CD4-positive, CD25-positive, alpha-beta regulatory T cell (primary cell): ENCODE measurements at regions not wholly inside any gene's neighbourhood (a gene's known extent, or its start where the extent isn't known, plus 50 kb on each side); places are given as distances from the start of the nearest gene placed in this dataset.
"Not testable (repeated sequence)": the region's sequence is repeated elsewhere in the genome, so short reads cannot be mapped to it uniquely, and the experiment has no call there.

Source experiments
- ATAC-seq, 2 donors: fragments of 150-1000 bp; cut with Tn5 transposase; one replicate each; pipeline ENCODE4 v1.10.0; 2021; ENCODE audit warnings: low read depth in 2 of 2, moderate number of reproducible peaks in 2 of 2, moderate library complexity in 1 of 2
- DNase-seq, 3 donors: peaks; one replicate each; pipeline versions ENCODE4 v3.0.0 to v3.0.0-alpha.2; 2012 to 2022; ENCODE audit warnings: mixed read lengths in 1 of 3
- H3K27ac ChIP-seq: one replicate; pipeline ENCODE4 v1.7.0; 2013; ENCODE audit warnings: mild to moderate bottlenecking, low read length; ENCODE audit not compliant: insufficient read depth, poor library complexity, severe bottlenecking
- H3K27me3 ChIP-seq: one replicate; pipeline ENCODE4 v1.7.0; 2013; ENCODE audit warnings: low read length; ENCODE audit not compliant: control insufficient read depth, insufficient read depth
- H3K36me3 ChIP-seq: one replicate; pipeline ENCODE4 v1.7.0; 2013; ENCODE audit warnings: mild to moderate bottlenecking, low read length, moderate library complexity; ENCODE audit not compliant: control insufficient read depth, insufficient read depth
- H3K4me1 ChIP-seq: 2 replicates; pipeline ENCODE4 v1.7.0; 2013; ENCODE audit warnings: mild to moderate bottlenecking, low read length; ENCODE audit not compliant: insufficient read depth, control insufficient read depth, poor library complexity, severe bottlenecking
- H3K4me3 ChIP-seq: one replicate; pipeline ENCODE4 v1.7.0; 2013; ENCODE audit warnings: low read depth, mild to moderate bottlenecking, low read length, moderate library complexity
- H3K9me3 ChIP-seq, 2 experiments: 1 replicate in 1 of 2; 2 replicates in 1 of 2; pipeline ENCODE4 v1.7.0; 2013; ENCODE audit warnings: low read length in 2 of 2, mild to moderate bottlenecking in 1 of 2, moderate library complexity in 1 of 2; ENCODE audit not compliant: control insufficient read depth in 2 of 2
- H3K27ac Mint-ChIP-seq, 3 donors: one replicate each; pipeline ENCODE4 v1.8.0; 2020 to 2022; ENCODE audit warnings: mild to moderate bottlenecking in 3 of 3, mixed read lengths in 3 of 3, moderate library complexity in 2 of 3
- H3K27me3 Mint-ChIP-seq: one replicate; pipeline ENCODE4 v1.8.0; 2022; ENCODE audit warnings: mild to moderate bottlenecking, mixed read lengths
- H3K36me3 Mint-ChIP-seq: one replicate; pipeline ENCODE4 v1.8.0; 2020; ENCODE audit warnings: mixed read lengths
- H3K4me1 Mint-ChIP-seq, 4 donors: one replicate each; pipeline ENCODE4 v1.8.0; 2020 to 2022; ENCODE audit warnings: mixed read lengths in 4 of 4, mild to moderate bottlenecking in 1 of 4
- H3K4me3 Mint-ChIP-seq, 4 donors: one replicate each; pipeline ENCODE4 v1.8.0; 2020 to 2022; ENCODE audit warnings: mild to moderate bottlenecking in 4 of 4, mixed read lengths in 4 of 4, moderate library complexity in 3 of 4
- H3K9me3 Mint-ChIP-seq, 7 donors: one replicate each; pipeline ENCODE4 v1.8.0; 2020 to 2022; ENCODE audit warnings: mixed read lengths in 7 of 7, mild to moderate bottlenecking in 3 of 7, moderate library complexity in 2 of 7

DNA sequence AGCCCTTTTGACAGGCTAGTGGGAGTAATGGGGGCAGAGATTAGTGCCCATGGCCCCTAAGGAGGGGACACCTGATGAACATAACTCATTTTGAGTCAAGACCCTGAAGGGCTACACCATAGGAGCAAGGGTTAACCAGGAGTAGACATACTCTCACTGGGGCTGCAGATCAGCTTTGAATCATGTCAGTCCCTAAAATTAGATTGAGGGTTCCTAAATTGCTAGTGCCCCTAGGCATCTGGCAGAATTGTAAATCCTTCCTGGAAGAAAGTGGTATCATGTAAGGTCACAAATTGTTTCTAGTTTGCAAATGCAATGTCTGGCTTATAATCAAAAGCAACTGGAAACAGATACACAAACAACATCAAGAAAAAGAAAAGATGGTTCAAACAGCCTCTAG lies 52.1 kb upstream of the LRRC37A2 start:
- not testable (repeated sequence) for H3K27ac Mint-ChIP-seq, H3K4me1 ChIP-seq, H3K4me3 Mint-ChIP-seq, H3K27me3 Mint-ChIP-seq, H3K36me3 Mint-ChIP-seq, DNase-seq, ATAC-seq, H3K27ac ChIP-seq, H3K27me3 ChIP-seq, H3K4me1 Mint-ChIP-seq, H3K9me3 Mint-ChIP-seq, H3K9me3 ChIP-seq, H3K36me3 ChIP-seq, H3K4me3 ChIP-seq

DNA sequence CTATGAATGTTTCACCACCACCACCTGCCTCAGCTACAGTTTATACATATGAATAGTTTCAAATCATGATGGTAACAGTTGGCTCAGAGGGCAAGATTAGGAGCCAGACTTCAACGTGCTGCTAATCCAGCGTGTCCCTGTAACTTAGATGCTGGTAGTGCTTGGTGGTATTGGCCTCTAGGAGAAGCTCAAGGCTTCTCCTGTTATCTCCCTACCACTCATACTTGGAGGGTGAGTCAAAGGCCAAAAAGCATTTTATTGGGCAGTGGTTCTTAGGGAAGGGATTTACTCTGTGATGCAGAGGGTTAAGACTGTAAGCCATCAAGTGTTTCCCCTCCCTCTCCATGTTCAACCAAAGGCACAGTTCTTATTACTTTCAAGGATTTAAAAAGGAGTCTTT lies 57.2 kb upstream of the LRRC37A2 start:
- not testable (repeated sequence) for H3K27me3 Mint-ChIP-seq, ATAC-seq, H3K27me3 ChIP-seq, H3K36me3 ChIP-seq, H3K9me3 ChIP-seq, H3K4me1 ChIP-seq, DNase-seq, H3K4me1 Mint-ChIP-seq, H3K36me3 Mint-ChIP-seq, H3K27ac Mint-ChIP-seq, H3K4me3 Mint-ChIP-seq, H3K9me3 Mint-ChIP-seq, H3K4me3 ChIP-seq, H3K27ac ChIP-seq

DNA sequence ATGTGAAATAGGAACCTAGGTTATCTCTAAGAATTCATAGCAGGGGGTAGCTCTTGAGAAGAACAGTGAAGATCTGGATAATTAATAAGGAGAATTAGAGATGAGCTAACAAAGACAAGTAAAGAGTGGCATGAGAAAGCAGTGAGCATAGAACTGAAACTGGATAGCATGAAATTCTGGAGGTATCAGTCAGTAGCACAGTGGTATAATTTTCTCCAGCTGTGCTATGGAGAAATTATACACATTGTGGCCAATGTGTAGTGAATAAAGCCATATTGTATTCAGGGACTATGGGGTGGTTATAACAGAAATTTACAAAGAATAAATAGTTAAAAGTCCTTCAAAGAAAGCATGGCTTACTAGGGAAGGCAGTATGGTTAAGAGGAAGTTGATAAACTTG lies 57.7 kb upstream of the LRRC37A2 start:
- H3K27me3 Mint-ChIP-seq, H3K4me3 ChIP-seq, H3K4me1 Mint-ChIP-seq, DNase-seq, H3K27ac Mint-ChIP-seq, H3K36me3 ChIP-seq, H3K4me3 Mint-ChIP-seq, ATAC-seq, H3K27ac ChIP-seq, H3K36me3 Mint-ChIP-seq, H3K4me1 ChIP-seq, H3K27me3 ChIP-seq, H3K9me3 Mint-ChIP-seq, H3K9me3 ChIP-seq: not testable (repeated sequence)

DNA sequence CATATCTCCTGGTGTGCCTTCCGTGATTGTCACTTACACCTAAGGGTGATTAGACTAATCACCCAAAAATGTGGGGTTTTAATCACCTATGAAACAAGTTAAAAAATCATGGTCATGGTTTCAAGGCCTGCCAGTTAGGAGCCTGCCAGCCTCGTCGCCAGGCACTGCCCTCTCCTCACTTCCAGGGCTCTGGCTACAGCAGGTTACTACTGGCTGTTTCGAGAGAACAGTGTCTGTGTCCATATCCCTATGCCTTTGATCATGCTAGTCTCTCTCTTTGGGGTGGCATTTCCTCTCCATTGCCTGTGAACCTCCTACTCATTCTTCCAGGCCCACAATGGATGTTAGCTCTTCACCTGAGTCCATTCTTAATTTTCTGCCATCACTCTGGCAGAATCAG lies 59.2 kb upstream of the LRRC37A2 start:
- not testable (repeated sequence) for H3K36me3 Mint-ChIP-seq, H3K27me3 Mint-ChIP-seq, H3K27ac ChIP-seq, H3K27ac Mint-ChIP-seq, H3K4me3 Mint-ChIP-seq, H3K4me3 ChIP-seq, H3K9me3 ChIP-seq, H3K4me1 ChIP-seq, H3K36me3 ChIP-seq, H3K9me3 Mint-ChIP-seq, DNase-seq, H3K27me3 ChIP-seq, H3K4me1 Mint-ChIP-seq, ATAC-seq

DNA sequence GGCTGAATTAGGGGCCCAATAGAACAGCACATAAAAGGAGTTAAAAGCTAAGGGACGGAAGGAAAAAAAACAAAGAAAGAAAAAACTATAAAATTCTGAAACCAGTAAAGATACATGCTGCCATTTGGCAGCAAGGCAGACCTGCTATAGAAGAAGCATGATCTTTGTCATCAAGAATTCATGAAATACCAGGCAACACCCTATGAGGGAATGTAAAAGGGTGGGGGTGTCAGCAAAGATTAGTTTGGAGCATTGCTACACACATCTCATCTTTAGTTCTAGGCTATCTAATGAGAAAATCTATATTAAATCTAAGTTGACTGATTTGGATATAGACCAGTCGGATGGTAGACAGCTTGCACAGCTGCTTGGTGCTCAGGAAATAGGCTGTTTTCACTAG lies 66.4 kb upstream of the LRRC37A2 start:
- H3K9me3 Mint-ChIP-seq, H3K4me1 Mint-ChIP-seq, ATAC-seq: not testable (repeated sequence)

DNA sequence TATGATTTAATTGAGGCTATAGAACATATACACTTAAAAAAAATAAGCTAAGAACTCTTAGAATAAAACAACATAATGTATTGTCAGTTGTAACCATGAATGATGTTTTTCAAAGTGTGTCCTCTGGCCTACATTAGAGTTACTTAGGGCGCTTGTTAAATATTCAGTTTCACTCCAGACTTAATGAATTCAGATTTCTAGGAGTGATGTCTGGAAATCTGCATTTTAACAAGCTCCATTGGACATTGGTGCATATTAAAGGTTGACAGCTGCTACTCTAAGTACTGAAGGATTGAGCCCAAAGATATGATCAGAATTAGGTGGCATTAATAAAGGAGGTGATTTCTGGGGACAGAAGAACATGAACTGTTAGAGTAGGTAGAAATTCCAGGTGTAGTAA lies 66.9 kb upstream of the LRRC37A2 start:
- not testable (repeated sequence) for H3K4me3 ChIP-seq, H3K9me3 ChIP-seq, H3K4me3 Mint-ChIP-seq, ATAC-seq, H3K36me3 ChIP-seq, H3K27me3 Mint-ChIP-seq, H3K27me3 ChIP-seq, DNase-seq, H3K4me1 ChIP-seq, H3K36me3 Mint-ChIP-seq, H3K27ac ChIP-seq, H3K27ac Mint-ChIP-seq, H3K4me1 Mint-ChIP-seq, H3K9me3 Mint-ChIP-seq

More for the DNA sequence above, 66.4 kb upstream of the LRRC37A2 start:
- not testable (repeated sequence) for H3K36me3 Mint-ChIP-seq, H3K27ac Mint-ChIP-seq, DNase-seq, H3K27ac ChIP-seq, H3K9me3 ChIP-seq, H3K27me3 Mint-ChIP-seq, H3K4me1 ChIP-seq, H3K4me3 Mint-ChIP-seq, H3K36me3 ChIP-seq, H3K4me3 ChIP-seq, H3K27me3 ChIP-seq

DNA sequence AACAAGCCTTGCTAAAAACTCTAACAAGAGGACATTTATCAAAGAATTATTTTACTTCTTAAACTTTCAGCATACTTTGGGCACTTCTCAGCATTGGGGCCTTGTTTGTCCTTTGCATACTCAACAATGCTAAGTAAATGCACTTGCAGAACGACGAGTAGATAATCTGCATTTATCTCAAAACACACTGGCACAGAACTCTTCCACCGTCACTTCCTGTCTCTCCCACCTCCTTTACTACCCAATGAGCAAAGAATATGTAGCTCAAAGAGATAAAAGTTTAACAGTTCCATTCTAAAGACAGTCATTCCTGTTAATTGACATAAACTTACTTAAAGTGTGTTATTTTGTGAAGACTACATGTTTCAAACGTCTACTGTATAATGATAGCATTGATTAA lies 70.1 kb upstream of the LRRC37A2 start:
- not testable (repeated sequence) for H3K4me1 ChIP-seq, H3K27ac ChIP-seq, H3K27ac Mint-ChIP-seq, ATAC-seq, H3K4me3 Mint-ChIP-seq, H3K36me3 ChIP-seq, H3K36me3 Mint-ChIP-seq, H3K27me3 ChIP-seq, H3K4me3 ChIP-seq, H3K4me1 Mint-ChIP-seq, DNase-seq, H3K9me3 ChIP-seq, H3K27me3 Mint-ChIP-seq, H3K9me3 Mint-ChIP-seq

DNA sequence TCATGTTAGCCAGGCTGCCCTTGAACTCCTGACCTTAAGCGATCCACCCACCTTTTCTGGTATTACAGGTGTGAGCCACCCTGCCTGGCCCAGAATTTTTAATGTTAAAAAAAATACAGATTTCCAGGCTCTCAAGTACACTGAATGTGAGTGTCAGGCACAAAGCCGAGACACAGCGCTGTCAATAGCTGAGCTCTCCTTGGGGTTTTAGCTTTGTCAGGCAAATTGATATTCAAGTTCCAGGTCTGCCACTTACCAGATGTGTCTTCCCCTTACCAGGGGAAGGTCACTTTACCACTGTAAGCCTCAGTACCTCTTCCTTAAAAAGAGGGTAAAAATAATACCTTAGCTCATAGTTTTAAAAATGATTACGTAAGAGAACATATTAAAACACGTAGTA lies 71.6 kb upstream of the LRRC37A2 start:
- not testable (repeated sequence) for H3K27me3 ChIP-seq, ATAC-seq, H3K36me3 ChIP-seq, H3K4me1 ChIP-seq, H3K9me3 ChIP-seq, H3K9me3 Mint-ChIP-seq, H3K27ac ChIP-seq, H3K36me3 Mint-ChIP-seq, H3K27ac Mint-ChIP-seq, H3K4me1 Mint-ChIP-seq, H3K4me3 ChIP-seq, H3K4me3 Mint-ChIP-seq, DNase-seq, H3K27me3 Mint-ChIP-seq
